Left lobe of liver (tissue), 2 donors: ENCODE measurements at regions not wholly inside any gene's neighbourhood (a gene's known extent, or its start where the extent isn't known, plus 50 kb on each side); places are given as distances from the start of the nearest gene placed in this dataset.

ENCODE experiments used
- ATAC-seq: fragments of 200-7000 bp; cut with Tn5 transposase; one replicate; pipeline ENCODE4 v1.9.1; 2020; ENCODE audit warnings: mild to moderate bottlenecking, moderate library complexity
- DNase-seq: peaks from one replicate; pipeline ENCODE4 v3.0.0-alpha.2; 2020; ENCODE audit warnings: low spot score
- donor health status: DM: no; HTN: no; CAD: no; lungs with moderate emphysema.
- donor health status: DM: no; HTN: yes; CAD: no.

DNA sequence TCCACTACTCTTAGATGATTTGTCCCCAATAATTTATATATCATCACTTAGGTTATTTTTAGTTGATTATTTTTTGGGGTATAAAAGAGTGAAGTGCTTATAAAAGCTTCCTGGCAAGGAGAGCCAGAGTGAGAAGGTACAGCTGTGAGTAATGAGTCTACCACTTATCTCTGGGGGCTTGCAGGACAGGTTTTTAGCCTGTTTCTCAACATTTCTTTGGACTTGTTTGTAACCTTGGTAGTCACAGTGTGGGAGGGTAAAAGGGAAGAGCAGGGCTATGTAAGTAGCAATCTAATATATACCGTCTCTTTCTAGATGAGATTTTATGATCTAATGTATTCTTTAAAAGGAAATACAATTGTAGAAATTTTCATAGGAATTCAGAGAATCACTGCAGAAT lies 321.3 kb upstream of the GOLIM4 start:
- DNase-seq (no peak), ATAC-seq (no peak)

- ATAC-seq (no peak), DNase-seq (no peak)
Measured at GRCh38 chr3:168416446-168416845, 320.7 kb upstream of the GOLIM4 start.

GRCh38 chr3:168414149-168414548 lies 318.4 kb upstream of the GOLIM4 start:
- DNase-seq = no peak
- ATAC-seq = no peak

GRCh38 chr3:168407381-168407780 lies 311.7 kb upstream of the GOLIM4 start:
- no peak for ATAC-seq
- no peak for DNase-seq

DNA sequence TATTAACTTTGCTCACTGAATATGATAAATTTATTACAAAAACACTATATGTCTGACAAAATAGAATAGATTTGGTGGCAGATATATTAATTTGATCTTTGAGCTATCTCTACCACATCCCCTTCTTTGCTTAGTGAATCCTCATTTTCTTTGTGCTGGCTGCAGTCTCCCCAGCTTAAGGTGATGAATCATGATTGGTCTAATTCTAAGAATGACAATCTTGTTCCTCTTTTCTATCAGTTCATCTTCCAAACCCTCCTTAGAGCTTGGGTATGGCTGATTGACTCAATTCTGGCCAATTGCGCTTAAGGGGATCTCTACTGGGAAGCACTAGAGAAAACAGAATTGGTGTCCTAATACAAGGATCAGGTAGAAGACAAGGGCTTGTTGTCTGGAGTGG lies 309.6 kb upstream of the GOLIM4 start:
- DNase-seq = no peak
- no peak for ATAC-seq

- no peak for ATAC-seq
Measured at GRCh38 chr3:168398371-168399025, 302.8 kb upstream of the GOLIM4 start.

DNA sequence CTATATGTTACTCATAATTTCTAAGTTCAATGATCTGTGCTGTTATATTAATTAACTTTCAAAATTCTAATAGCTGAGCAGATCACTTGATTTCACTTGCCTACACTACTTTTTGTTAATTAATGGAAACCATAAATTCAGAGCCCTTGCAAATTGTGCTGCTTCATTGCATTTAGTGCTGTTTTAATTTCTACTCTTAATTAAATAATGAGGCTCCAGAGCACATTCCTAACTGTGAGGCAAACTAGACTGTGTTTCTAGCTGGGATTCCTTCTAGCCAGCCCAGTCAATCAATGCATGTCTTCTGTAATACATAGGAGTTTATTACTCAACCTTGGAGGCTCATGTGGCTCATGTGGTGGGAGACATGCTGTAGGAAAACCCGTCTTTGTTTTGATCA lies 301.1 kb upstream of the GOLIM4 start:
- no peak for ATAC-seq
- DNase-seq = no peak

More at GRCh38 chr3:168398371-168399025, 302.8 kb upstream of the GOLIM4 start:
- no peak for DNase-seq

- no peak for ATAC-seq
- DNase-seq = no peak
Measured at GRCh38 chr3:168395551-168395950, 299.8 kb upstream of the GOLIM4 start.

DNA sequence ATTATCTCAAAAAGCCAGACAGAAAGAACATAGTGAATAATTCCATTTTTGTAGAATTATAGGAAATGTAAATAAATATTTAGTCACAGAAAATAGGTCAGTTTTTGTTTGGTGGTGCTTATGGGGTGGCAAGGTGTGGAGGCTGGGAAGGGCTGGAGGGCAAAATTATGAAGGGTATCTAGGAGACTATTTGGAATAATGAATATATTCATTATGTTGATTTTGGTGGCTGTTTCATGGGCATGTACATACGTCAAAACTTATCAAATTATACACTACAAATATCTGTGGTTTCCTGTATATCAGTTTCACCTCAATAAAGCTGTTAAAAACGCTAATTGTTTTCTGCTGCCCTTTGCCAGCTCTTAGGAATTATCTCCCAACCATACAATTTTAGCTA lies 298.7 kb upstream of the GOLIM4 start:
- no peak for ATAC-seq

DNA sequence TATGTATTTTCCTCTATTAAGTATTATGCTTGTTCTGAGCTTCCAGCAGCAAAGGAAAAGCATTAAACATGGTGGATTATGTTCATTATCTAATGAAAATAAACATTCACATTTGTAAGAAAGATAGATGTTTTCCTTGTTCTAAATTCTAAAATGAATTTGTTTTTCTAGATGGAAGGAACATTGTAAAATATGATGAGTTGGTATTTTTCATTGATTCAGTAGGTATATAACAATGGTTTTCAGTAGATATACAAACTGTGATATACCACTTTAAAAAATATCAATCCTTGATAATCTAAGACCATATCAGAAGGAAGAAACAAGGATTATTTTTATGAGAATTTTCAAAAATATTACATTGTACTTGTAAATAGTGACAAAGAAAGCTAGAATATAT lies 290.6 kb upstream of the GOLIM4 start:
- no peak for ATAC-seq

More for the DNA sequence above, 298.7 kb upstream of the GOLIM4 start:
- DNase-seq = no peak

DNA sequence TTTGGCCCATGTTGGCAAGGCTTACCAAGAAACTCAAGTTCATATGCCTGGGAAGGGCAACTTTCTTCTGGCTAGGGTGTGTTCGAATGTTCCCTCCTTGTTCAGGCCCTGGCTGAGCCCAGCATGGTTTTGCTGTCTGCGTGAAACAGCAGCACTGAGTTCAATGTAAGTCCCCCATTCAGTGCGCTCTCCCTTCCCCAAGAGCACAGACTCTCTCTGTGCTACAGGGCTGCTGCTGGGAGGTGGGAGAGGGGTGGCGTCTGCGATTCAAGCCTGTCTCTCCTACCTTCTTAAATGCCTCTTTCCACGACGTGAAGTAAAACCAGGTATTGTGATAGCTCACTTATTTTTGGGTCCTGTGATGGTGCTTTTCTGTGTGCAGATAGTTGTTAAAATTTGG lies 289.3 kb upstream of the GOLIM4 start:
- ATAC-seq = no peak
- no peak for DNase-seq

More for the DNA sequence above, 290.6 kb upstream of the GOLIM4 start:
- no peak for DNase-seq

GRCh38 chr3:168383573-168383972 lies 287.8 kb upstream of the GOLIM4 start:
- ATAC-seq (no peak), DNase-seq (no peak)

DNA sequence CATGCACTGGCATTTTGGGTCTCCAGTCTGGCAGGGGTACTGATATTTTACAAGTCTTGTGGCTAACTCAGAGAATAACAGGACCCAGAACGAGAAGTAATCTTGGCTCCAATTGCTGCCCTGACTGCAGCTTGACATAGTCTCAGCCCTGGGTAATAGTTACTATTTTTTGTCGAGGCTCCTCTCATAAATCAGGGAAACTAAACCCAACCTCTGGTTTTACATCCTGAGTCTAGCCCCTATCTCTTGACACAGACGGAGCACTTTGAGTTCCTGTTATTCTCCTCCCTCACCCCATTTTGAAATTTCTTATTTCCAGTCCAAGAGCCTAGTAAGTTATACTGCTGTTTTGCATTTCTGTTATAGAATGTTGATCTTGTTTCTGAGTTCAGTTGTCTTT lies 276.1 kb upstream of the GOLIM4 start:
- no peak for ATAC-seq
- no peak for DNase-seq

GRCh38 chr3:168364967-168365366 lies 269.2 kb upstream of the GOLIM4 start:
- DNase-seq = no peak

DNA sequence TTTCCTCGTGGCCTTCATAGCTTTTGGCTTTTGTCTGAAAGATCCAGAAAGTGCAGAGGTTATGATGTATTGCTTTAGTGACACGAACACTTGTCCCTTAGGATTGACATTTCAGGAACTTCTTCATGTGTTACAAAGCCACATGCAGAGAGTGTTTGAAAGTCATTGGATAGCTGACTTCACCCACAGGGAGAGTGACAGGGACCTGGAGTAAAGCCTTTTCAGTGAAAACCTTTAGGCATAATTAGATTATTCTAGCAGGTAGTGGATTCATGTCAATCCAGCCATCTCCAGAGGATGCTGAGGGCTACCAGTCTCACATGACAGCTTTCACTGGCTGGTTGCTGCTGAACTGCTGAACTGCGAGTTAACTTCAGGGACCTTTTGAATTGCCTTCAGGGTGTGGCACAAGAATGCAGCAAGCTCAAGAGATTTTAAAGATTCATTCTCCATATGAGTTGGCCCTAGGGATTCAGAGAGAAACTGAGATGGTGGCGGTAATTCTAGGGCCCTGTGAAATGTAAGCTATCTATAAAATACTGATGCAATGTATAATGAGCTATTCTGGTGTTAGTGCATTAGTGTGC lies 267.0 kb upstream of the GOLIM4 start:
- ATAC-seq (no peak), DNase-seq (no peak)

More at GRCh38 chr3:168364967-168365366, 269.2 kb upstream of the GOLIM4 start:
- ATAC-seq = no peak

DNA sequence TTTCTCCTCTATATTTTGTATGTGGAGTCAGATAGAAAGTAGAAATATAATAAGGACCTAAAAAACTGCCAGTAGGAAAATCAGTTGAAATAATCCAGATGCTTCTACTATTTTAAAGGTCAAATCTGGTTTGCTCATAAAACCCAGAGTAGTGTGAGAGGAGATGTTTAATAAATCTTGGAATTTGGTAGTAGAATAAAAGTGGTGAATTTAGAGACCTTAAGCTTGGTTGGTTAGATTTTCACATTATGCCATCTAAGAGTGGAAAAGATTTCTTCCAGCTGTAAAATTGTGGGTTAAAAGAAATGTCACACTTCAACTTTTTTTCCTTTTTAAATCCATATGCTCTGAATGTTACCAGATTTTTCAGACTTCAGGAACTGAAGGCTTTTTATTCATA lies 266.4 kb upstream of the GOLIM4 start:
- no peak for ATAC-seq
- DNase-seq = no peak

DNA sequence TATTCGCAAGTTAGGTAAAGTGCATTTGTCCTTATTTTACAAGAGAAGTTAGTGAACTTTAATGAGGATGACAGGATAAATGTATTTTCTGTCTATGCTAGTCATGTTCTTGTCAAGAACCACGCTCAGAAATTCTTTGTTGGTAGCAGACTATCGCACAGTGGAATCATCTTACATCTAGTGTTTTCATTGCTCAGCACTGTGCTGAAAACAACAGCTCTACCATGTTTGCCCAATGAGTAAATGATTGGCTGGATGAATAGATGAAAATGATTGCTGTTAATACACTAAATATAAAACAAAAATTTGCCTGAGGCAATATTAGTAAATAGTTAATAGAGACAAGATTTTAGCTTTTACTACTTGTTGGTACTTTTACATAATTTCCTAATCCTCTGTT lies 265.3 kb upstream of the GOLIM4 start:
- DNase-seq (no peak), ATAC-seq (no peak)

DNA sequence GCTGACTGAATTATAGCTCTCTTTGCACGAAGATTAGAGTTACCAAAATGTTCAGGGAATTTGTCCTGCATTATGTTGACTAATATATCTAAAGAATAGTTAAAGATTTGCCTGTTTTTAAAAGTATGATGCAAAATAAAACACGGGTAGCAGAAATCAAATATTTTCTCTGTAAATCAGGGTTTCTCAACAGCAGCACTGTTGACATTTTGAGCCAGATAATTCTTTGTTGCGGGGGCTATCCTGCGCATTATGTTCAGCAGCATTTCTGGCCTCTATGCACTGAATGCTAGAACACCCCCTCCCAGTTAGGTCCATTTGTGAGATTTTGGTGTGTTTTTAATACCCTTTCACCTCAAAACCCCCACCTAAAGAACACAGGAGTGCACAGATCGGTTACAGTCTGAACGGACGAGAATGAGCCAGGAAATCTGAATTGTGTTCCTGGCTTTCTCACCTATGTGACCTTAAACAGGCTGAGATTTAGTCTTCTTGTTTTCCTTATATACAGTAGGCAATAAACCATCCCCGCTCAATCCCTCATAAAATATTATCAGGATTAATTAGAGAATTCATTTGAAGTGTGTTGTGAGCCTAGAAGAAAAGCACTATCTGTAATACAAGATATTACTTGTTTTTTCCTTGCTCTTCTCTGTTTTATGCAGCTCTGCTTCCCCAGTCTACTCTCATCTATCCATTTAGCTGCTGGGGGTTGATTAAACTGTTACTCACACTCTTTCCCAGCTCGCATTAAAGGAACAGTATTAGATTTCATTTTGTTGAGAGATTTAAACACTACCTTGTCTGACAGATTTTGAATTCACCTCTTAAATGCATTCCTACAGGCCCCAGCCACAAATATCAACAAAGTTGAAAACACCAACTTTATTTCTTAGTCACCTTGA lies 247.5 kb upstream of the GOLIM4 start:
- no peak for DNase-seq
- ATAC-seq = peak; percentile 62

GRCh38 chr3:168341956-168342936 lies 246.5 kb upstream of the GOLIM4 start:
- peak; percentile 80 for ATAC-seq
- DNase-seq = no peak

- DNase-seq (no peak), ATAC-seq (no peak)
Measured at GRCh38 chr3:168341192-168341815, 245.6 kb upstream of the GOLIM4 start.
